ENCODE measurements at regions not wholly inside any gene's neighbourhood (a gene's known extent, or its start where the extent isn't known, plus 50 kb on each side); places are given as distances from the start of the nearest gene placed in this dataset.

- no peak overlapping the region for H2AFZ ChIP-seq (ENCODE audit: low read depth, low read length)
- TF ChIP-seq ZNF212 (CRISPR knock-in tag; IDR thresholded peaks at IDR 0.05), result no peak
- TF ChIP-seq BACH1 (tag; IDR thresholded peaks at IDR 0.05), result no peak
- no peak for TF ChIP-seq SRSF1 (IDR thresholded peaks at IDR 0.05; ENCODE audit: low read depth, low read length)
- no peak for TF ChIP-seq ZZZ3 (IDR thresholded peaks at IDR 0.05)
- TF ChIP-seq ZNF57 (CRISPR knock-in tag; IDR thresholded peaks at IDR 0.05), result no peak
- TF ChIP-seq ZNF507 (tag; conservative IDR thresholded peaks at IDR 0.05), result no peak
- no peak for TF ChIP-seq BCL6 (CRISPR knock-in tag; IDR thresholded peaks at IDR 0.05)
- no peak for TF ChIP-seq CBFA2T3 (IDR thresholded peaks at IDR 0.05)
- H3K4me2 ChIP-seq (ENCODE audit: insufficient read depth, low read length), result no peak overlapping the region
- no peaks in the 10 kb centered on the region for H3K27me3 ChIP-seq (ENCODE audit: control insufficient read depth in 2 of 2, insufficient read depth in 2 of 2, low read length in 2 of 2)
- intact Hi-C loops (cut with micrococcal nuclease) (no loop called here), in situ Hi-C loops (cut with MboI) (no loop called here)
- DNase-seq (ENCODE audit: extremely low read depth in 1 of 4, low spot score in 3 of 4), result no peak
- ChIA-PET POLR2A (no interaction called here), CTCF (ENCODE audit: low intra/inter-chr PET ratio) (no interaction called here)
- ATAC-seq, result no peak
- no peaks in the 10 kb centered on the region for H3K36me3 ChIP-seq (ENCODE audit: control insufficient read depth, insufficient read depth, low read length)
- H3K9me1 ChIP-seq (ENCODE audit: control insufficient read depth, insufficient read depth, low read length), result no peaks in the 10 kb centered on the region
- H3K9ac ChIP-seq (ENCODE audit: insufficient read depth in 1 of 2, low read depth in 2 of 2, low read length in 2 of 2), result no peak overlapping the region
- no peak for FAIRE-seq
- WGBS (ENCODE audit: insufficient coverage, low coverage, missing lambda C conversion rate), result 0% methylated on average over 1 of the region's 1 CpG
- H3K4me1 ChIP-seq (replicated peaks in 1 of 2; ENCODE audit: control insufficient read depth in 2 of 2, insufficient read depth in 2 of 2, low read length in 2 of 2), result no peaks in the 10 kb centered on the region
- H3K9me3 ChIP-seq (replicated peaks; ENCODE audit: control insufficient read depth, insufficient read depth, low read depth, low read length), result no peaks in the 10 kb centered on the region
- no peaks in the 10 kb centered on the region for H3K79me2 ChIP-seq (ENCODE audit: control insufficient read depth, insufficient read depth, low read length)
- H3K4me3 ChIP-seq, result no peak overlapping the region
- BruUV-seq (replicated peaks), result no TSS peak
- H3K27ac ChIP-seq (ENCODE audit: extremely low read depth, low read depth, low read length), result no peak overlapping the region
- no peaks in the 10 kb centered on the region for H4K20me1 ChIP-seq (replicated peaks; ENCODE audit: control insufficient read depth, insufficient read depth, low read length)
Observed at GRCh38 chr12:38490941-38491340, 174.4 kb downstream of the ALG10B start.

DNA sequence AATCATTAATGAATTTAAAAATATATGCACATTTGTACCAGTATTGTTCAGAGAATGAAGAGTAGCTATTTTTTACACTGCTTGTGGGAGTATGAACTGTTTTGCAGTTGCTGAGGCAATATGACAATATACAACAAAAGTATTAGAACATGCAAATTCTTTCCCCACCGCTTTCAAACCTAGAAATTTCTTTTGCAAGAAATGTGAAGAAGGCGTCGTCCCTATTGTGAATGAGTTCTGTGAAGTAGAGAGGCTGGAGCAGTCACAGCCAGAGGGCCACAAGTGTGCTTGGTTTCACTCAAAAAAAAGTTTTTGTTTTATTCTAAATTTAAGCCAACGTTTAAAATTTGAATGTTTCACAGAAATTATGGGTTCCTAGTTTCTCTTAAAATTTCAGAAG lies 184.9 kb downstream of the ALG10B start:
- H3K4me2 ChIP-seq (ENCODE audit: insufficient read depth, low read length), result no peak overlapping the region
- H4K20me1 ChIP-seq (replicated peaks; ENCODE audit: control insufficient read depth, insufficient read depth, low read length), result no peaks in the 10 kb centered on the region
- TF ChIP-seq ZEB2 (IDR thresholded peaks at IDR 0.05) (no peak), MEIS2 (IDR thresholded peaks at IDR 0.05; ENCODE audit: partially characterized antibody) (no peak), KLF1 (tag; IDR thresholded peaks at IDR 0.05) (no peak), RBM17 (IDR thresholded peaks at IDR 0.05; ENCODE audit: borderline replicate concordance, low read depth, low read length) (no peak)
- no TSS peak for BruUV-seq (replicated peaks)
- no peak overlapping the region for H2AFZ ChIP-seq (ENCODE audit: low read depth, low read length)
- POLR2A ChIA-PET, result no interaction called here
- H3K4me3 ChIP-seq, result no peak overlapping the region
- FAIRE-seq (no peak), DNase-seq (ENCODE audit: extremely low read depth in 1 of 4, low spot score in 3 of 4) (no peak), ATAC-seq (no peak)
- H3K9ac ChIP-seq (ENCODE audit: insufficient read depth in 1 of 2, low read depth in 2 of 2, low read length in 2 of 2), result no peak overlapping the region
- intact Hi-C loops (cut with micrococcal nuclease) (no loop called here), in situ Hi-C loops (cut with MboI) (no loop called here)
- no peaks in the 10 kb centered on the region for H3K9me3 ChIP-seq (replicated peaks; ENCODE audit: control insufficient read depth, insufficient read depth, low read depth, low read length)
- CTCF ChIA-PET (ENCODE audit: low intra/inter-chr PET ratio), result no interaction called here
- no peaks in the 10 kb centered on the region for H3K9me1 ChIP-seq (ENCODE audit: control insufficient read depth, insufficient read depth, low read length)
- WGBS (ENCODE audit: insufficient coverage, low coverage, missing lambda C conversion rate), result 0% methylated on average over 4 of the region's 4 CpGs
- H3K27me3 ChIP-seq (ENCODE audit: control insufficient read depth in 2 of 2, insufficient read depth in 2 of 2, low read length in 2 of 2), result no peaks in the 10 kb centered on the region
- no peaks in the 10 kb centered on the region for H3K79me2 ChIP-seq (ENCODE audit: control insufficient read depth, insufficient read depth, low read length)
- H3K36me3 ChIP-seq (ENCODE audit: control insufficient read depth, insufficient read depth, low read length), result no peaks in the 10 kb centered on the region
- no peak overlapping the region for H3K27ac ChIP-seq (ENCODE audit: extremely low read depth, low read depth, low read length)
- no peaks in the 10 kb centered on the region for H3K4me1 ChIP-seq (replicated peaks in 1 of 2; ENCODE audit: control insufficient read depth in 2 of 2, insufficient read depth in 2 of 2, low read length in 2 of 2)
